SK-N-SH (cell line): ENCODE measurements at regions not wholly inside any gene's neighbourhood (a gene's known extent, or its start where the extent isn't known, plus 50 kb on each side); places are given as distances from the start of the nearest gene placed in this dataset.
A peak's percentile ranks its signal among the peaks of the same experiment; 100 is the strongest.

Experiments
- CTCF ChIA-PET: fragments of 300-600, 350-600 bp; formaldehyde crosslinking; extraction: SDS; loops from one replicate; lab custom pipeline; 2021; lab: Yijun Ruan, JAX
- POLR2A ChIA-PET: fragments of 350-600 bp; sonication (Branson Sonifier 250); formaldehyde crosslinking; extraction: SDS; loops from one replicate; lab custom pipeline; 2020; ENCODE audit warnings: antibody characterized with exemption, inconsistent platforms; lab: Yijun Ruan, JAX
- DNase-seq: peaks from one replicate; pipeline ENCODE4 v3.0.0; 2012
- H2AFZ ChIP-seq: fragments of 200-600 bp; sonication (generic); 2 replicates; pipeline ENCODE4 v1.8.1; 2016; ENCODE audit warnings: antibody characterized with exemption, mild to moderate bottlenecking, low read depth
- H3F3A ChIP-seq: fragments of 200-600 bp; sonication (generic); replicated peaks from 2 replicates; pipeline ENCODE3; 2016; ENCODE audit warnings: antibody characterized with exemption, mild to moderate bottlenecking; ENCODE audit not compliant: insufficient read depth
- H3K27ac ChIP-seq, 2 experiments: fragments of 200-500 bp in 1 of 2; fragments of 200-600 bp in 1 of 2; sonication (Bioruptor generic) in 1 of 2; sonication (generic), shearing (Covaris generic) in 1 of 2; 2 replicates each; pipeline versions ENCODE4 v1.5.1 to v1.6.1; 2014 to 2016; ENCODE audit warnings: low read depth in 2 of 2, inconsistent platforms in 1 of 2, low read length in 1 of 2, mild to moderate bottlenecking in 1 of 2, mixed read lengths in 1 of 2
- H3K27me3 ChIP-seq: fragments of 200-600 bp; sonication (generic), shearing (Covaris generic); 2 replicates; pipeline ENCODE4 v1.6.1; 2016; ENCODE audit warnings: mixed run types; ENCODE audit not compliant: insufficient read depth
- H3K36me3 ChIP-seq, 2 experiments: fragments of 200-500 bp in 1 of 2; fragments of 200-600 bp in 1 of 2; sonication (Bioruptor generic) in 1 of 2; sonication (generic) in 1 of 2; replicated peaks in 1 of 2; 2 replicates each; pipeline versions ENCODE3 to v1.5.1; 2014 to 2016; ENCODE audit warnings: low read length in 1 of 2, mild to moderate bottlenecking in 1 of 2; ENCODE audit not compliant: insufficient read depth in 2 of 2, control insufficient read depth in 1 of 2
- H3K4me1 ChIP-seq, 2 experiments: fragments of 200-500 bp in 1 of 2; fragments of 200-600 bp in 1 of 2; sonication (Bioruptor generic) in 1 of 2; sonication (generic), shearing (Covaris generic) in 1 of 2; 2 replicates each; pipeline versions ENCODE4 v1.5.1 to v1.6.1; 2014 to 2016; ENCODE audit warnings: low read depth in 1 of 2, low read length in 1 of 2, mixed run types in 1 of 2; ENCODE audit not compliant: insufficient read depth in 2 of 2, control insufficient read depth in 1 of 2
- H3K4me2 ChIP-seq: fragments of 200-600 bp; sonication (generic), shearing (Covaris generic); 2 replicates; pipeline ENCODE4 v1.6.1; 2017; ENCODE audit warnings: mixed run types
- H3K4me3 ChIP-seq, 2 experiments: fragments of 200-500 bp in 1 of 2; fragments of 200-600 bp in 1 of 2; sonication (Bioruptor generic) in 1 of 2; sonication (generic), shearing (Covaris generic) in 1 of 2; 2 replicates each; pipeline versions ENCODE4 v1.5.1 to v1.8.1; 2014 to 2016; ENCODE audit warnings: low read depth in 2 of 2, inconsistent platforms in 1 of 2, low read length in 1 of 2, mild to moderate bottlenecking in 1 of 2, mixed read lengths in 1 of 2, moderate library complexity in 1 of 2
- H3K79me2 ChIP-seq: fragments of 200-600 bp; sonication (generic); 2 replicates; pipeline ENCODE4 v1.8.1; 2017; ENCODE audit warnings: mild to moderate bottlenecking; ENCODE audit not compliant: insufficient read depth
- H3K9ac ChIP-seq: fragments of 200-600 bp; sonication (generic); 2 replicates; pipeline ENCODE4 v1.6.1; 2017; ENCODE audit warnings: mixed run types
- H3K9me2 ChIP-seq: fragments of 200-600 bp; sonication (generic); 2 replicates; pipeline ENCODE4 v1.6.1; 2017; ENCODE audit warnings: mixed run types
- H3K9me3 ChIP-seq: fragments of 200-600 bp; sonication (generic); 2 replicates; pipeline ENCODE4 v1.6.1; 2017; ENCODE audit warnings: mixed run types, mild to moderate bottlenecking, moderate library complexity
- H4K20me1 ChIP-seq: fragments of 200-600 bp; sonication (generic); 2 replicates; pipeline ENCODE4 v1.6.1; 2017; ENCODE audit warnings: mild to moderate bottlenecking, mixed run types; ENCODE audit not compliant: insufficient read depth
- CTCF ChIP-seq: fragments of 200-600 bp; sonication (generic); IDR thresholded peaks from 2 replicates; pipeline ENCODE4 v1.6.1; 2017; ENCODE audit warnings: antibody characterized with exemption, mild to moderate bottlenecking, moderate library complexity
- ELF1 ChIP-seq: IDR thresholded peaks from 2 replicates; pipeline ENCODE4 v1.4.0; 2012
- EP300 ChIP-seq, 2 experiments: IDR thresholded peaks; 2 replicates each; pipeline versions ENCODE4 v1.4.0 to v1.6.1; 2012; ENCODE audit warnings: borderline replicate concordance in 1 of 2, low read depth in 1 of 2, low read length in 1 of 2
- EZH2phosphoT487 ChIP-seq: fragments of 200-600 bp; sonication (generic); IDR thresholded peaks from 2 replicates; pipeline ENCODE4 v1.6.1; 2017; ENCODE audit warnings: low read depth, mixed run types, mild to moderate bottlenecking, antibody characterized with exemption, moderate library complexity, borderline replicate concordance
- FOXM1 ChIP-seq: IDR thresholded peaks from 2 replicates; pipeline ENCODE4 v1.4.0; 2012; ENCODE audit warnings: low read depth, mild to moderate bottlenecking
- GABPA ChIP-seq: IDR thresholded peaks from 2 replicates; pipeline ENCODE4 v1.4.0; 2012; ENCODE audit warnings: low read depth, mild to moderate bottlenecking
- GATA2 ChIP-seq: sonication (generic); formaldehyde crosslinking; IDR thresholded peaks from 2 replicates; pipeline ENCODE4 v1.5.0; 2020; ENCODE audit warnings: mild to moderate bottlenecking, missing genetic modification reagents
- IRF3 ChIP-seq: fragments of 150-350 bp; IDR thresholded peaks from 2 replicates; pipeline ENCODE4 v1.6.1; 2016; ENCODE audit warnings: mild to moderate bottlenecking, low read depth, low read length
- MEF2A ChIP-seq: IDR thresholded peaks from 2 replicates; pipeline ENCODE4 v1.4.0; 2012; ENCODE audit warnings: low read depth, borderline replicate concordance
- MXI1 ChIP-seq: IDR thresholded peaks from 2 replicates; pipeline ENCODE4 v1.6.1; 2012; ENCODE audit warnings: mild to moderate bottlenecking, low read depth, low read length, improper control_type of control experiment
- NFIC ChIP-seq: IDR thresholded peaks from 2 replicates; pipeline ENCODE4 v1.4.0; 2012; ENCODE audit warnings: borderline replicate concordance
- PBX3 ChIP-seq: IDR thresholded peaks from 2 replicates; pipeline ENCODE4; 2012
- POLR2AphosphoS5 ChIP-seq: IDR thresholded peaks from 2 replicates; pipeline ENCODE4 v1.6.1; 2012; ENCODE audit warnings: low read depth, low read length
- RAD21 ChIP-seq: IDR thresholded peaks from 2 replicates; pipeline ENCODE4 v1.6.1; 2012; ENCODE audit warnings: mild to moderate bottlenecking, low read length
- RCOR1 ChIP-seq: fragments of 150-350 bp; IDR thresholded peaks from 2 replicates; pipeline ENCODE4 v1.6.1; 2017; ENCODE audit warnings: antibody characterized with exemption, low read length
- RFX5 ChIP-seq: IDR thresholded peaks from 2 replicates; pipeline ENCODE4 v1.6.1; 2012; ENCODE audit warnings: mild to moderate bottlenecking, improper control_type of control experiment, low read length
- SIN3A ChIP-seq: IDR thresholded peaks from 2 replicates; pipeline ENCODE4 v1.6.1; 2012; ENCODE audit warnings: low read depth, mild to moderate bottlenecking, low read length, moderate library complexity, borderline replicate concordance
- SMC3 ChIP-seq: IDR thresholded peaks from 2 replicates; pipeline ENCODE4 v1.6.1; 2012; ENCODE audit warnings: low read depth, low read length, improper control_type of control experiment
- TAF1 ChIP-seq: IDR thresholded peaks from 2 replicates; pipeline ENCODE4 v1.6.1; 2012; ENCODE audit warnings: low read depth, mild to moderate bottlenecking, low read length, moderate library complexity, borderline replicate concordance
- TCF12 ChIP-seq: IDR thresholded peaks from 2 replicates; pipeline ENCODE4 v1.4.0; 2012
- ZBTB33 ChIP-seq: IDR thresholded peaks from 2 replicates; pipeline ENCODE4 v1.4.0; 2012; ENCODE audit warnings: low read depth, borderline replicate concordance
- WGBS: methylation state at CpG from one replicate; pipeline ENCODE4 v1.1.6; 2017; ENCODE audit warnings: low lambda C conversion rate; 5-methylcytosine and 5-hydroxymethylcytosine counted together

GRCh38 chr5:89729623-89730301 is 679.8 kb downstream of the CETN3 start:
- Histone ChIP-seq H3K9me3 (no peaks in the 10 kb centered on the region), H3K4me3 (no peak overlapping the region), H3F3A (no peaks in the 10 kb centered on the region), H3K9ac (no peak overlapping the region), H3K9me2 (no peaks in the 10 kb centered on the region), H3K36me3 (no peaks in the 10 kb centered on the region), H3K27ac (no peak overlapping the region), H4K20me1 (no peaks in the 10 kb centered on the region), H3K4me1 (no peaks in the 10 kb centered on the region), H3K4me2 (no peak overlapping the region), H2AFZ (no peak overlapping the region), H3K79me2 (no peaks in the 10 kb centered on the region; the same call in 1 of the 2 replicates), H3K27me3 (no peaks in the 10 kb centered on the region)
- CTCF ChIA-PET = interaction anchor here (0.6 to 3.0 kb wide), 14 partner anchors 11 to 1003 kb away, joined by 3 to 32 read pairs (median 3); no protein-coding TSS in a partner anchor
- POLR2A ChIA-PET = no interaction called here
- WGBS = 76% methylated on average over 2 of the region's 2 CpGs
- TF ChIP-seq SMC3 (peak; percentile 36), GATA2 (CRISPR knock-in tag) (no peak), CTCF (peak; percentile 35; the same call in 1 of the 2 replicates), POLR2AphosphoS5 (no peak), RAD21 (peak; percentile 67), RCOR1 (no peak), ZBTB33 (no peak), IRF3 (no peak)
- no peak for DNase-seq

- Histone ChIP-seq H3K79me2 (no peaks in the 10 kb centered on the region), H3K27ac (no peak overlapping the region), H3K9me2 (no peaks in the 10 kb centered on the region), H3K4me2 (no peak overlapping the region), H3K9ac (no peak overlapping the region), H3K36me3 (no peaks in the 10 kb centered on the region), H3K4me1 (no peaks in the 10 kb centered on the region), H4K20me1 (no peaks in the 10 kb centered on the region), H3K27me3 (no peaks in the 10 kb centered on the region), H3K4me3 (no peak overlapping the region), H2AFZ (no peak overlapping the region), H3K9me3 (no peaks in the 10 kb centered on the region), H3F3A (no peaks in the 10 kb centered on the region)
- TF ChIP-seq FOXM1 = no peak
- no peak for TF ChIP-seq TAF1
- no peak for TF ChIP-seq NFIC
- TF ChIP-seq RCOR1 = no peak
- no peak for TF ChIP-seq TCF12
- TF ChIP-seq ELF1 = no peak
- TF ChIP-seq POLR2AphosphoS5 = no peak
- TF ChIP-seq SIN3A = no peak
- TF ChIP-seq EZH2phosphoT487 = no peak
- TF ChIP-seq GATA2 (CRISPR knock-in tag) = no peak
- TF ChIP-seq EP300 (IDR thresholded peaks at IDR 0.05; ENCODE audit: borderline replicate concordance in 1 of 2, low read depth in 1 of 2, low read length in 1 of 2) = no peak
- no peak for TF ChIP-seq MXI1
- TF ChIP-seq SMC3 = no peak
- TF ChIP-seq MEF2A = no peak
- no peak for TF ChIP-seq PBX3
- TF ChIP-seq GABPA = no peak
- no peak for TF ChIP-seq RFX5
- DNase-seq = no peak
- CTCF ChIA-PET = interaction anchor here (0.9 kb wide), 1 partner anchor 9 kb away, joined by 4 read pairs; no protein-coding TSS in a partner anchor
- 56% methylated on average over 5 of the region's 5 CpGs for WGBS
- POLR2A ChIA-PET = no interaction called here
These were observed 680.8 kb downstream of the CETN3 start for GRCh38 chr5:89728750-89729149.
